ENCODE measurements at regions not wholly inside any gene's neighbourhood (a gene's known extent, or its start where the extent isn't known, plus 50 kb on each side); places are given as distances from the start of the nearest gene placed in this dataset.
A peak's percentile ranks its signal among the peaks of the same experiment; 100 is the strongest.

- H3K4me3 ChIP-seq (ENCODE audit: low read depth, low read length), result no peak overlapping the region
- TF ChIP-seq, protein P1, sequence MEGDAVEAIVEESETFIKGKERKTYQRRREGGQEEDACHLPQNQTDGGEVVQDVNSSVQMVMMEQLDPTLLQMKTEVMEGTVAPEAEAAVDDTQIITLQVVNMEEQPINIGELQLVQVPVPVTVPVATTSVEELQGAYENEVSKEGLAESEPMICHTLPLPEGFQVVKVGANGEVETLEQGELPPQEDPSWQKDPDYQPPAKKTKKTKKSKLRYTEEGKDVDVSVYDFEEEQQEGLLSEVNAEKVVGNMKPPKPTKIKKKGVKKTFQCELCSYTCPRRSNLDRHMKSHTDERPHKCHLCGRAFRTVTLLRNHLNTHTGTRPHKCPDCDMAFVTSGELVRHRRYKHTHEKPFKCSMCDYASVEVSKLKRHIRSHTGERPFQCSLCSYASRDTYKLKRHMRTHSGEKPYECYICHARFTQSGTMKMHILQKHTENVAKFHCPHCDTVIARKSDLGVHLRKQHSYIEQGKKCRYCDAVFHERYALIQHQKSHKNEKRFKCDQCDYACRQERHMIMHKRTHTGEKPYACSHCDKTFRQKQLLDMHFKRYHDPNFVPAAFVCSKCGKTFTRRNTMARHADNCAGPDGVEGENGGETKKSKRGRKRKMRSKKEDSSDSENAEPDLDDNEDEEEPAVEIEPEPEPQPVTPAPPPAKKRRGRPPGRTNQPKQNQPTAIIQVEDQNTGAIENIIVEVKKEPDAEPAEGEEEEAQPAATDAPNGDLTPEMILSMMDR (IDR thresholded peaks at IDR 0.05; ENCODE audit: borderline replicate concordance, insufficient read depth, low read depth, low read length), result no peak
Measured at GRCh38 chr18:78867131-78867530, 112.5 kb upstream of the SALL3 start.

- no peak overlapping the region for H3K4me3 ChIP-seq (ENCODE audit: low read depth, low read length)
- TF ChIP-seq, protein P1 (IDR thresholded peaks at IDR 0.05; ENCODE audit: borderline replicate concordance, insufficient read depth, low read depth, low read length), result no peak
Measured at GRCh38 chr18:78868330-78869316, 111.0 kb upstream of the SALL3 start.

DNA sequence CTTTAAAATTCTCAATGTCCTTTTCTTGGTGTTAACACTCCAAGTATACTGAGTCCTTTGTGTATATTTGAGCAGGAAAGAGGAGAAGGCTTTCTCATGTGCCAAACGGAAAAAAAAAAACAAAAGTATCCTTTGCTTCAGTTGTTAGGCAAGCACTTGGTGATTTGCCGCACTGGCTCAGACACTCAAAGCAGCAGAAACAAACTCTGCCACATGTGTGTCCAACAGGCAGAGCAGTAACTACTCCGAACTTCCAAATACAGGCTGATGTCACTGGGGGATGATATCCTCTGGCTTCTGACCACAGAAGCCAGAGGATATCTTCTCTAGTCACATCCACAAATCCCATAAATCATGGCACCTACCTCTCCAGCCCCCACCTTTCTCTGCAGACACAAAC is 108.0 kb upstream of the SALL3 start:
- H3K4me3 ChIP-seq (ENCODE audit: low read depth, low read length), result no peak overlapping the region
- TF ChIP-seq, protein P1 (IDR thresholded peaks at IDR 0.05; ENCODE audit: borderline replicate concordance, insufficient read depth, low read depth, low read length), result no peak

GRCh38 chr18:78873926-78874500 is 105.6 kb upstream of the SALL3 start:
- no peak overlapping the region for H3K4me3 ChIP-seq (ENCODE audit: low read depth, low read length)
- TF ChIP-seq, protein P1 (IDR thresholded peaks at IDR 0.05; ENCODE audit: borderline replicate concordance, insufficient read depth, low read depth, low read length), result no peak

DNA sequence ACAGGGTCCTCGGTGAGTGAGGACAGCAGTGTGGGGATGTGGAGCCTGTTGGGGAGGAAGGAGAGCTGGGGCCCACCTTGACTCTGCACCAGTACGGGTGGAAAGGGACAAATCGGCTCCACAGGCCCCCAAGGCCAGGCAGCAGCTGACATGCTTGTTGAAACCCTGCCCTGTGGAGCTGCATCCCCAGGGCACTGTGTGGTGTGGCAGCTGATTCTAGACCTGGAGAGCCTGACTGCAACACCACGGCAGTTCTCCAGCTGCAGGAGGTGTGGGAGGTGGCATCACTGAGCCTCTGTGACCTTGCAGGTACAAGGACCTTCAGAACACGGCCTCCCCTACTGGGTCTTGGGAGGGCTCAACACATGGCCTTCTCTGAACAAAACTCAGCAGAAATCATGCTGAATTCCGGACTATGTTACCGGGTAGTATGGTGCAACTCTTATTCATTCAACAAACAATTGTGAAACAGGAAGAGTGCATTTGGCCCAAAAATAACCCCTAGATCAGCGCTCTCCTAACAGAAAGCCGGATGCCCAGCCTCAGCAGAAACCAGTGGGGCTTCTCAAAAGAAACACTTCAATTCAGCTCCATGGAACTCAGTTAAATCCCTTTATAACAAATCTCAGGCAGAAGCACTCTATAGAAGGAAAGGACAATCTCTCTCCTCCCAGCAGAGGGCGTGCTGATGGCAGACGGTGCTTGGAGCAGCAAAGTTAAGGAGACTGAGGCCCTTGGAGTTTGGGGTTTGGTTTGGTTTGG is 104.4 kb upstream of the SALL3 start:
- TF ChIP-seq, protein P1 (IDR thresholded peaks at IDR 0.05; ENCODE audit: borderline replicate concordance, insufficient read depth, low read depth, low read length), result peak; percentile 21; the same call in 1 of the 2 replicates
- no peak overlapping the region for H3K4me3 ChIP-seq (ENCODE audit: low read depth, low read length)

- no peak overlapping the region for H3K4me3 ChIP-seq (ENCODE audit: low read depth, low read length)
- TF ChIP-seq, protein P1 (IDR thresholded peaks at IDR 0.05; ENCODE audit: borderline replicate concordance, insufficient read depth, low read depth, low read length), result no peak
Measured at GRCh38 chr18:78875778-78876650, 103.6 kb upstream of the SALL3 start.
